KMS-11 (cell line): ENCODE measurements at regions not wholly inside any gene's neighbourhood (a gene's known extent, or its start where the extent isn't known, plus 50 kb on each side); places are given as distances from the start of the nearest gene placed in this dataset.

Experiments
- H2AFZ ChIP-seq: fragments of 200-600 bp; sonication (generic); 2 replicates; pipeline ENCODE4 v1.6.1; 2016; ENCODE audit warnings: antibody characterized with exemption, mixed run types, low read depth
- H3K27ac ChIP-seq: fragments of 200-600 bp; sonication (generic); 2 replicates; pipeline ENCODE4 v1.6.1; 2016; ENCODE audit warnings: mild to moderate bottlenecking, mixed run types
- H3K27me3 ChIP-seq: fragments of 200-600 bp; sonication (generic); 2 replicates; pipeline ENCODE4 v1.6.1; 2017; ENCODE audit warnings: mild to moderate bottlenecking, low read depth, mixed run types, moderate library complexity; ENCODE audit not compliant: insufficient read depth
- H3K36me3 ChIP-seq: fragments of 200-600 bp; sonication (generic); 2 replicates; pipeline ENCODE4 v1.6.1; 2017; ENCODE audit warnings: mild to moderate bottlenecking, mixed run types; ENCODE audit not compliant: insufficient read depth
- H3K4me1 ChIP-seq: fragments of 200-600 bp; sonication (generic); 2 replicates; pipeline ENCODE4 v1.6.1; 2016; ENCODE audit warnings: mild to moderate bottlenecking, low read depth, mixed run types; ENCODE audit not compliant: poor library complexity, severe bottlenecking
- H3K4me2 ChIP-seq: fragments of 200-600 bp; sonication (generic); 2 replicates; pipeline ENCODE4 v1.7.0; 2016; ENCODE audit warnings: mild to moderate bottlenecking, mixed run types
- H3K4me3 ChIP-seq: fragments of 200-600 bp; sonication (generic); IDR thresholded peaks from 2 replicates; pipeline ENCODE4 v1.6.1; 2017; ENCODE audit warnings: low read depth, low read length, mixed read lengths; ENCODE audit not compliant: insufficient read depth
- H3K79me2 ChIP-seq: fragments of 200-600 bp; sonication (generic); 2 replicates; pipeline ENCODE4 v1.6.1; 2016; ENCODE audit warnings: low read depth, mixed run types; ENCODE audit not compliant: insufficient read depth
- H3K9ac ChIP-seq: fragments of 200-600 bp; sonication (generic); 2 replicates; pipeline ENCODE4 v1.6.1; 2016; ENCODE audit warnings: mild to moderate bottlenecking, mixed run types
- H4K20me1 ChIP-seq: fragments of 200-600 bp; sonication (generic); 2 replicates; pipeline ENCODE4 v1.6.1; 2016; ENCODE audit warnings: mild to moderate bottlenecking, mixed run types; ENCODE audit not compliant: insufficient read depth
- CTCF ChIP-seq: fragments of 200-600 bp; sonication (generic); conservative IDR thresholded peaks from 2 replicates; pipeline ENCODE4 v1.6.1; 2017; ENCODE audit warnings: low read depth, mild to moderate bottlenecking, antibody characterized with exemption, low read length, moderate library complexity, mixed read lengths

DNA sequence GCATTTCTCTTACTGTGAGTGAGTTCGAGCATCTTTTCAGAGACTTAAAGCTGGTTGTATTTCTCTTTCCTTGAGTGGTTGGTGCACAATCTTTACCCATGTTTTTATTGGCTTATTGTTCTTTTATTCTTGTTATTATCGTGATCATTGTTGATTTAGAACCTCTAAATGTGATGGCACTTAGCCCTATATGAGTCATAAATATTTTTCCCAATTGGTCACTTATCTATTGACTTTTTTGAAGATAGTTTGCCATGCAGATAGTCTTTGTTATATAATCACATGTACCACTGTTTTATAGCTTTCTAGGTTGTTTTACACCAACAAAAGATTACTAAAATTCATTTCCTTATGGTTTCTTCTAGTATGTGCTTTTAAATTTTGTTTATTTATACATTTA, 70.6 kb upstream of the KCNK12 start:
- Histone ChIP-seq H3K36me3 (no peaks in the 10 kb centered on the region), H3K9ac (no peak overlapping the region), H3K79me2 (no peaks in the 10 kb centered on the region), H3K4me2 (no peak overlapping the region), H3K4me3 (no peak overlapping the region), H2AFZ (no peak overlapping the region), H3K27me3 (no peaks in the 10 kb centered on the region), H4K20me1 (no peaks in the 10 kb centered on the region), H3K27ac (no peak overlapping the region), H3K4me1 (no peaks in the 10 kb centered on the region)
- no peak for TF ChIP-seq CTCF

DNA sequence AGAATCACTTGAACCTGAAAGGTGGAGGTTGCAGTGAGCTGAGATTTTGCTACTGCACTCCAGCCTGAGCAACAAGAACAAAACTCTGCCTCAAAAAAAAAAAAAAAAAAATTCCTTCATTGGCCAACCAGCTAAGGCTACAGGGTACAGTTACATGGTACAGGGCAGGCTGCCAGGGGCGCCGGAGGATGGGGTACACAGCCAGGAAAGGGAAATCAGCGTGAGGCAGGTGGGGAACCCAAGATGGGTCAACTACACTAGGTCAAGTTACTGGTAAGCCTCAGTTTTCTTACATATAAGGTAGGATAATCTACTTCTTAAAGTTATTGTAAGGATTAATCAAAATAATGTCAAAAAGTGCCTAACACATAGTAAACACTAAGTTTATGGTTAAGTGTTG, 69.6 kb upstream of the KCNK12 start:
- Histone ChIP-seq H3K27me3 (no peaks in the 10 kb centered on the region), H3K4me1 (no peaks in the 10 kb centered on the region), H3K27ac (no peak overlapping the region), H3K9ac (no peak overlapping the region), H4K20me1 (no peaks in the 10 kb centered on the region), H3K4me3 (no peak overlapping the region), H3K4me2 (no peak overlapping the region), H3K36me3 (no peaks in the 10 kb centered on the region), H2AFZ (no peak overlapping the region), H3K79me2 (no peaks in the 10 kb centered on the region)
- no peak for TF ChIP-seq CTCF

GRCh38 chr2:47639467-47639866, 68.7 kb upstream of the KCNK12 start:
- no peak for TF ChIP-seq CTCF
- H3K4me3 ChIP-seq: no peak overlapping the region
- no peaks in the 10 kb centered on the region for H4K20me1 ChIP-seq
- no peak overlapping the region for H3K9ac ChIP-seq
- no peak overlapping the region for H3K4me2 ChIP-seq
- H3K36me3 ChIP-seq: no peaks in the 10 kb centered on the region
- H2AFZ ChIP-seq: no peak overlapping the region
- no peaks in the 10 kb centered on the region for H3K79me2 ChIP-seq
- H3K27me3 ChIP-seq: no peaks in the 10 kb centered on the region
- H3K4me1 ChIP-seq: no peaks in the 10 kb centered on the region
- H3K27ac ChIP-seq: no peak overlapping the region

DNA sequence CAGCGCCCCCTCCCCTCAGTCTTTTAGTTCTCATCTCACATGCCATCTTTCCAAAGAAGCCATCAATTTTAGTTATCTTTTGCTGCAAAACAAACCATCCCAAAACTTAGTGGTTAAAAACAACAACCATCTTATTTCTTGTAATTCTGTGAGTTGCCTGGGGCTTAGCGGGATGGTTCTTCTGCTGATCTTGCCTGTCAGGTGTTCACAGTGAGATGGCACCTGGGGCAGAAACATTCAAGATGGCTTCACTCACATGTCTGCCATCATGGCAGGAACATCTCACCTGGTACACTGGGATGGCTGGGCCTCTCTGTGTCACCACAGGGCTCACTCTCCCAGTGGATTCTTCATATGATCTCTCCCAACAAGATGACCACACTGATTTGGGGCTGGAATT, 67.6 kb upstream of the KCNK12 start:
- no peak overlapping the region for H3K4me2 ChIP-seq

More for the DNA sequence above, 67.6 kb upstream of the KCNK12 start:
- H3K36me3 ChIP-seq: no peaks in the 10 kb centered on the region
- H3K27ac ChIP-seq: no peak overlapping the region
- H3K27me3 ChIP-seq: no peaks in the 10 kb centered on the region
- H3K4me1 ChIP-seq: no peaks in the 10 kb centered on the region
- no peak overlapping the region for H3K4me3 ChIP-seq
- H3K9ac ChIP-seq: no peak overlapping the region
- no peaks in the 10 kb centered on the region for H3K79me2 ChIP-seq
- H2AFZ ChIP-seq: no peak overlapping the region
- H4K20me1 ChIP-seq: no peaks in the 10 kb centered on the region
- no peak for TF ChIP-seq CTCF
